GM18870 (cell line): ENCODE measurements at regions not wholly inside any gene's neighbourhood (a gene's known extent, or its start where the extent isn't known, plus 50 kb on each side); places are given as distances from the start of the nearest gene placed in this dataset.

Experiments
- ATAC-seq: cut with Tn5 transposase; IDR thresholded peaks from one replicate; pipeline ENCODE4 v1.9.1; 2021; ENCODE audit warnings: moderate library complexity; ENCODE audit not compliant: unreplicated experiment

- peak; percentile 34 for ATAC-seq
These were observed 64.4 kb upstream of the TM9SF2 start for GRCh38 chr13:99436686-99437416.

GRCh38 chr13:99439048-99439447 lies 62.2 kb upstream of the TM9SF2 start:
- no peak for ATAC-seq

- ATAC-seq: no peak
These were observed 61.2 kb upstream of the TM9SF2 start for GRCh38 chr13:99439850-99440604.

- no peak for ATAC-seq
These were observed 58.9 kb upstream of the TM9SF2 start for GRCh38 chr13:99442273-99442895.

GRCh38 chr13:99446242-99446641 lies 55.0 kb upstream of the TM9SF2 start:
- ATAC-seq: no peak

GRCh38 chr13:99448546-99448945 lies 52.7 kb upstream of the TM9SF2 start:
- ATAC-seq: no peak

GRCh38 chr13:99450416-99450815 lies 50.9 kb upstream of the TM9SF2 start:
- no peak for ATAC-seq
